RPMI7951 (cell line): ENCODE measurements at regions not wholly inside any gene's neighbourhood (a gene's known extent, or its start where the extent isn't known, plus 50 kb on each side); places are given as distances from the start of the nearest gene placed in this dataset.
"Not testable (repeated sequence)": the region's sequence is repeated elsewhere in the genome, so short reads cannot be mapped to it uniquely, and the experiment has no call there.

ENCODE experiments used
- DNase-seq: peaks from one replicate; pipeline ENCODE4 v3.0.0-alpha.2; 2012; ENCODE audit warnings: low read depth

DNA sequence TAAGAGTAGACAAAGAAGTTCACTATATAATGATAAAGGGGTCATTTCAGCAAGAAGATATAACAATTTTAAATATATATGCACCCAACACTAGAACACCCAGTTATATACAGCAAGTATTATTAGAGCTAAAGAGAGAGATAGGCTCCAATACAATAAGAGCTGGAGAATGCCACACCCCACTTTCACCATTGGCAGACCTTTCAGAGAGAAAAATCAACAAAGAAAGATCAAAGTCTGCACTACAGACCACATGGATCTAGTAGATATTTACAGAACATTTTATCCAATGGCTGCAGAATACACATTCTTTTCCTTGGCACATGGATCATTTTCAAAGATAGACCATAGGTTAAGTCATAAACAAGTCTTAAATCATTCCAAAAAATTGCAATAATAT lies 479.7 kb upstream of the DIAPH2 start:
- no peak for DNase-seq

DNA sequence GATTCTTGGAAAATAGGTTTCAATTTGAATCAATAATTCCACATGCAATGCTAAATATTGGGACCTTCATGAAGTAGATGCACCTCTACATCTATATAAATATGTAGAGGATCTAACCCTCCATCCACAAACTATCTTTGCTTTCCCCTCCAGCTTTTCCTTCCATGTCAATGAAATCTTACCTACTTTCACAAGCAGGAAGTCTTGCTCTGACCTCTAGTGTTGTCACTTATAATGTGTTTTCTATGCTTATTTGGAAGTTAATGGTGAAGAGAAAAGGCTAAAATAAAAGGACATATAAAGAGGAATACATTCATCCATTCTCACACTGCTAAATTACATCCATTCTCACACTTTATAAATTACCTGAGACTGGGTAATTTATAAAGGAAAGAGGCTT lies 472.7 kb upstream of the DIAPH2 start:
- no peak for DNase-seq

GRCh38 chrX:96214681-96215080 lies 470.0 kb upstream of the DIAPH2 start:
- not testable (repeated sequence) for DNase-seq

DNA sequence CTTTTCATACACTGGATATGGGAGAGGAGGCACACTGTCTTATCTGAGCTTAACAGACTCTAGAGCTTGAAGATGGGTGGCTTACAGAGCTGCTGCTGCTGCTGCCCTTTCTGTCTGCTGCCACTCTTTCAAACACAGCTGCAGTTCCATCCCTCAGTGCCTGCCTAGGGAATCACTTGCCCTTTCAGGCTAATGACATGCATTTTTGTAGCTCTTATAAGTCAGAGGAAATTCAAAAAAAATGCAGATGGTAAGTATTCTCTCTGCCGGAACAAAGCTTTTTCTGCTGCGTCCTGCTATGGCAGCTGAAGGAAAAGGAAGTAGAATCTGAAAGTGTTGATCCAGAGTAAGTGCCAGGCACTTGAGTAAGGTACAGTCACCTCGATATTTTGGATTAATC lies 460.4 kb upstream of the DIAPH2 start:
- no peak for DNase-seq

GRCh38 chrX:96244955-96245354 lies 439.7 kb upstream of the DIAPH2 start:
- DNase-seq: peak; percentile 7

GRCh38 chrX:96246436-96246835 lies 438.2 kb upstream of the DIAPH2 start:
- no peak for DNase-seq
